ENCODE measurements at regions not wholly inside any gene's neighbourhood (a gene's known extent, or its start where the extent isn't known, plus 50 kb on each side); places are given as distances from the start of the nearest gene placed in this dataset.

- Histone ChIP-seq H3K4me1 (replicated peaks in 1 of 2; ENCODE audit: control insufficient read depth in 2 of 2, insufficient read depth in 2 of 2, low read length in 2 of 2) (no peaks in the 10 kb centered on the region), H3K9me3 (replicated peaks; ENCODE audit: control insufficient read depth, insufficient read depth, low read depth, low read length) (no peaks in the 10 kb centered on the region), H3K4me2 (ENCODE audit: insufficient read depth, low read length) (no peak overlapping the region), H3K27me3 (ENCODE audit: control insufficient read depth in 2 of 2, insufficient read depth in 2 of 2, low read length in 2 of 2) (no peaks in the 10 kb centered on the region; a peak in 1 of 5 replicates), H3K9me1 (ENCODE audit: control insufficient read depth, insufficient read depth, low read length) (no peaks in the 10 kb centered on the region), H3K9ac (ENCODE audit: insufficient read depth in 1 of 2, low read depth in 2 of 2, low read length in 2 of 2) (no peak overlapping the region), H3K36me3 (ENCODE audit: control insufficient read depth, insufficient read depth, low read length) (no peaks in the 10 kb centered on the region), H3K4me3 (no peak overlapping the region), H4K20me1 (replicated peaks; ENCODE audit: control insufficient read depth, insufficient read depth, low read length) (no peaks in the 10 kb centered on the region), H2AFZ (ENCODE audit: low read depth, low read length) (no peak overlapping the region), H3K27ac (ENCODE audit: extremely low read depth, low read depth, low read length) (no peak overlapping the region), H3K79me2 (ENCODE audit: control insufficient read depth, insufficient read depth, low read length) (no peaks in the 10 kb centered on the region)
- no peak for DNase-seq (ENCODE audit: extremely low read depth in 1 of 4, low spot score in 3 of 4)
- no TSS peak for BruUV-seq (replicated peaks)
- 0% methylated on average over 7 of the region's 7 CpGs for WGBS (ENCODE audit: insufficient coverage, low coverage, missing lambda C conversion rate)
- ChIA-PET CTCF (ENCODE audit: low intra/inter-chr PET ratio) (no interaction called here), POLR2A (no interaction called here)
- intact Hi-C loops (cut with micrococcal nuclease) (no loop called here), in situ Hi-C loops (cut with MboI) (no loop called here)
- no peak for FAIRE-seq
- ATAC-seq = no peak
- TF ChIP-seq TBL1XR1 (IDR thresholded peaks at IDR 0.05; ENCODE audit: low read length in 2 of 2) (no peak), TGIF2 (CRISPR knock-in tag; IDR thresholded peaks at IDR 0.05) (no peak), GTF2F1 (IDR thresholded peaks at IDR 0.05; ENCODE audit: low read depth, low read length) (no peak), ZNF79 (CRISPR knock-in tag; IDR thresholded peaks at IDR 0.05; ENCODE audit: low read depth) (no peak), CBX1 (IDR thresholded peaks at IDR 0.05; ENCODE audit: low read depth) (no peak), TFE3 (CRISPR knock-in tag; IDR thresholded peaks at IDR 0.05) (no peak), BRF2 (IDR thresholded peaks at IDR 0.05; ENCODE audit: borderline replicate concordance, insufficient read depth, insufficient read length) (no peak), SNRNP70 (optimal IDR thresholded peaks at IDR 0.05; ENCODE audit: low read depth, low read length) (no peak), ZNF124 (CRISPR knock-in tag; IDR thresholded peaks at IDR 0.05) (no peak)
These were observed 189.9 kb downstream of the HERPUD2 start for GRCh38 chr7:35505066-35505465.
